Loucy (cell line): ENCODE measurements at regions not wholly inside any gene's neighbourhood (a gene's known extent, or its start where the extent isn't known, plus 50 kb on each side); places are given as distances from the start of the nearest gene placed in this dataset.

ENCODE experiments used
- H2AFZ ChIP-seq: fragments of 200-600 bp; sonication (generic); 2 replicates; pipeline ENCODE4 v1.6.0; 2016; ENCODE audit warnings: antibody characterized with exemption, mild to moderate bottlenecking, low read length, moderate library complexity
- H3F3A ChIP-seq: fragments of 200-600 bp; 2 replicates; pipeline ENCODE4 v1.6.0; 2016; ENCODE audit warnings: antibody characterized with exemption, low read depth, mild to moderate bottlenecking
- H3K27me3 ChIP-seq: fragments of 200-600 bp; sonication (generic); 2 replicates; pipeline ENCODE4 v1.6.1; 2014; ENCODE audit warnings: low read length, mild to moderate bottlenecking; ENCODE audit not compliant: insufficient read depth, poor library complexity, severe bottlenecking
- H3K36me3 ChIP-seq: fragments of 200-600 bp; sonication (generic); 2 replicates; pipeline ENCODE4 v1.6.1; 2016; ENCODE audit warnings: low read length; ENCODE audit not compliant: insufficient read depth
- H3K4me1 ChIP-seq: fragments of 200-600 bp; sonication (generic); 2 replicates; pipeline ENCODE4 v1.5.1; 2014; ENCODE audit warnings: low read length, mild to moderate bottlenecking; ENCODE audit not compliant: insufficient read depth, poor library complexity, severe bottlenecking
- H3K4me2 ChIP-seq: fragments of 200-600 bp; sonication (generic); 2 replicates; pipeline ENCODE4 v1.6.0; 2014; ENCODE audit warnings: antibody characterized with exemption, low read length, low read depth, mild to moderate bottlenecking; ENCODE audit not compliant: poor library complexity, severe bottlenecking
- H3K4me3 ChIP-seq: fragments of 200-600 bp; sonication (generic); 2 replicates; pipeline ENCODE4 v1.5.1; 2014; ENCODE audit warnings: low read length, mild to moderate bottlenecking, mixed read lengths; ENCODE audit not compliant: poor library complexity, severe bottlenecking
- H3K79me2 ChIP-seq: fragments of 200-600 bp; sonication (generic); 2 replicates; pipeline ENCODE4 v1.6.1; 2014; ENCODE audit warnings: low read length; ENCODE audit not compliant: insufficient read depth
- H3K9ac ChIP-seq: fragments of 200-600 bp; sonication (generic); 2 replicates; pipeline ENCODE4 v1.6.0; 2014; ENCODE audit warnings: mild to moderate bottlenecking, low read depth, low read length, moderate library complexity; ENCODE audit not compliant: poor library complexity, severe bottlenecking
- H3K9me2 ChIP-seq: fragments of 200-600 bp; sonication (generic); replicated peaks from 2 replicates; pipeline ENCODE4 v1.6.1; 2016; ENCODE audit warnings: low read depth, low read length, mixed read lengths
- H3K9me3 ChIP-seq: fragments of 200-600 bp; sonication (generic); 2 replicates; pipeline ENCODE4 v1.6.1; 2014; ENCODE audit warnings: mild to moderate bottlenecking, antibody characterized with exemption, low read length, low read depth; ENCODE audit not compliant: insufficient read depth
- H4K20me1 ChIP-seq: fragments of 200-600 bp; sonication (generic); 2 replicates; pipeline ENCODE4 v1.6.0; 2014; ENCODE audit warnings: antibody characterized with exemption, low read length, mild to moderate bottlenecking; ENCODE audit not compliant: insufficient read depth, poor library complexity, severe bottlenecking
- EZH2phosphoT487 ChIP-seq: fragments of 200-600 bp; IDR thresholded peaks from 2 replicates; pipeline ENCODE4 v1.6.1; 2018; ENCODE audit warnings: antibody characterized with exemption, mild to moderate bottlenecking, moderate library complexity, borderline replicate concordance
- TF ChIP-seq, protein P1 (sequence below): fragments of 200-600 bp; sonication (generic); conservative IDR thresholded peaks from 2 replicates; pipeline ENCODE4 v1.5.1; 2014; ENCODE audit warnings: mild to moderate bottlenecking, antibody characterized with exemption, low read length

DNA sequence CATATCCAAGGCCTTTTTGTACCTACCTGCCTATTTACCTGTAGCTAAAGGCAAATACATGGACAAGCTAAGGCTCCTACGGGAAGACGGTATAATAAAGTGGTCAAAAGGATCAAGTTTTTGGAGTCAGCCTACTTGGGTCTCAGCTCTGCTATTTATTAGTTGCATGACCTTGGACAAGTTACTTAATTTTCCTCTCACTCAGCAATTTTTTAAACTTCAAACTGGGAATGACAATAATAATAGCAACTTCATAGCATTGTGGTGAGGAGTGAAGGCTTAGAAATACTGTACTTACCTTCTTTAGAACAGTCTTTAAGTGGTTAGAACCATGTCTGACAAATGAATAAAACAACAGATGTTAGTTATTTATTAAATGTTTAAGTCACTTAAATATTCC, 60.2 kb upstream of the SLC35F3 start:
- Histone ChIP-seq H3K9me2 (no peaks in the 10 kb centered on the region), H3K9ac (no peak overlapping the region), H3K4me1 (no peaks in the 10 kb centered on the region), H3K9me3 (no peaks in the 10 kb centered on the region), H3F3A (no peaks in the 10 kb centered on the region), H2AFZ (no peak overlapping the region), H3K79me2 (no peaks in the 10 kb centered on the region), H3K36me3 (no peaks in the 10 kb centered on the region), H3K4me3 (no peak overlapping the region), H3K4me2 (no peak overlapping the region), H4K20me1 (no peaks in the 10 kb centered on the region), H3K27me3 (no peaks in the 10 kb centered on the region)
- TF ChIP-seq, protein P1, sequence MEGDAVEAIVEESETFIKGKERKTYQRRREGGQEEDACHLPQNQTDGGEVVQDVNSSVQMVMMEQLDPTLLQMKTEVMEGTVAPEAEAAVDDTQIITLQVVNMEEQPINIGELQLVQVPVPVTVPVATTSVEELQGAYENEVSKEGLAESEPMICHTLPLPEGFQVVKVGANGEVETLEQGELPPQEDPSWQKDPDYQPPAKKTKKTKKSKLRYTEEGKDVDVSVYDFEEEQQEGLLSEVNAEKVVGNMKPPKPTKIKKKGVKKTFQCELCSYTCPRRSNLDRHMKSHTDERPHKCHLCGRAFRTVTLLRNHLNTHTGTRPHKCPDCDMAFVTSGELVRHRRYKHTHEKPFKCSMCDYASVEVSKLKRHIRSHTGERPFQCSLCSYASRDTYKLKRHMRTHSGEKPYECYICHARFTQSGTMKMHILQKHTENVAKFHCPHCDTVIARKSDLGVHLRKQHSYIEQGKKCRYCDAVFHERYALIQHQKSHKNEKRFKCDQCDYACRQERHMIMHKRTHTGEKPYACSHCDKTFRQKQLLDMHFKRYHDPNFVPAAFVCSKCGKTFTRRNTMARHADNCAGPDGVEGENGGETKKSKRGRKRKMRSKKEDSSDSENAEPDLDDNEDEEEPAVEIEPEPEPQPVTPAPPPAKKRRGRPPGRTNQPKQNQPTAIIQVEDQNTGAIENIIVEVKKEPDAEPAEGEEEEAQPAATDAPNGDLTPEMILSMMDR: no peak
- TF ChIP-seq EZH2phosphoT487: no peak

DNA sequence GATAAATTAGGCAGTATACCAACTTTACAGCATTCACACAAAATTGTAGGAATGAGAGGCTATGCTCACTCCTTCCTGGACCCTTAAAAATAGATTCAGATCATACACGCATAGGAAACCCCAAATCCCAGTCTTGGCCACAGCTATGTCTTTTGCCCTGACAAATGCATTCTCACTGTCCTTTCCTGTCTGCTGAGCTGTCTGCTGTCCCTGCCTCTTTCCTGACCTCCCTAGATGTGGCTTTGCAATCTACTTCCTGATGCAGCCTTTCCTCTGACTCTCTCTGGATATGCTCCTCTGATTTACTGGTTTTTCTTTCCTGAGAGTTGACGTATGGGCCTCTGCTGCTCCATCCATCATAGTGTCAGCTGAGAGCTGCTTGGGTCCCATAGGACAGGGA, 59.8 kb upstream of the SLC35F3 start:
- Histone ChIP-seq H3K9ac (no peak overlapping the region), H3K27me3 (no peaks in the 10 kb centered on the region), H3K9me3 (no peaks in the 10 kb centered on the region), H3K4me3 (no peak overlapping the region), H3K36me3 (no peaks in the 10 kb centered on the region), H3K9me2 (no peaks in the 10 kb centered on the region), H4K20me1 (no peaks in the 10 kb centered on the region), H3F3A (no peaks in the 10 kb centered on the region), H2AFZ (no peak overlapping the region), H3K4me2 (no peak overlapping the region), H3K4me1 (no peaks in the 10 kb centered on the region), H3K79me2 (no peaks in the 10 kb centered on the region)
- no peak for TF ChIP-seq EZH2phosphoT487
- TF ChIP-seq, protein P1: no peak
